LHCN-M2 (cell line): ENCODE measurements at regions not wholly inside any gene's neighbourhood (a gene's known extent, or its start where the extent isn't known, plus 50 kb on each side); places are given as distances from the start of the nearest gene placed in this dataset.

Source experiments
- DNase-seq: peaks from one replicate; pipeline ENCODE4 v3.0.0-alpha.2; 2012; ENCODE audit warnings: low read depth

- no peak for DNase-seq
Observed at GRCh38 chr21:16580661-16581060, 850.9 kb downstream of the USP25 start.

GRCh38 chr21:16583556-16583955 is 853.8 kb downstream of the USP25 start:
- DNase-seq = no peak

GRCh38 chr21:16584756-16585155 is 855.0 kb downstream of the USP25 start:
- DNase-seq = no peak

- no peak for DNase-seq
Observed at GRCh38 chr21:16585896-16586295, 856.1 kb downstream of the USP25 start.

GRCh38 chr21:16587141-16587581 is 857.4 kb downstream of the USP25 start:
- peak; percentile 80 for DNase-seq

DNA sequence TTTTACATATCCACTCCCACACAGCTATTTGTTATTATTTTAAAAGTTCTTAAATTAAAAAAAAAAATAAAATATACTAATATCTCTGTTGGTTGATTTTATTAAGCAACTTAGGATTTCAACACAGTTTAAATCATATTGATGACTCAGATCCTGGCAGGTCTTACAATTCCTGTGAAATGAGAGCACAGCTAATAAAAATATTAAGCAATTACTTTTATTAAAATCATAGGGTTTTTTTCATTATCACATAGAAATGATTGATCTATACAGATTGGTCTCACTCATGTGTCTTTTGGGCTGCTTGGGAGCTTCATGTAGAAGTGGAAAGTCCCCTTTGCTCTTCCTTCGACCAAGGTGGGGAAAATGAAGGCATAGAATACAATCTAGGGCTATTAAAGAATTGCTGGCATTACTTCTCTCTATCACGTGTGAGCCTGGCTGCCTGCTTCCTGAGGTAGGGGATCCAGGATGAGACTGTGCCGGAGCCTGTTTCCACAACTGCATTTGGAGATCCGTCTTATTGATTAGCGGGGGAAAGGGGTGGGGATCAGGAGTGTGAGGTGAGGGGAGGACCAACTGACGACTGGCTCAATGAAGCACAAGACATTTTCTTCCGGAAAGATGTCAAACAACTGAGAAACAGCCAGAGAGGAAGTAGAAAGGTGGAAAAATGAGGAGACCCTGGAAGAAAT is 858.0 kb downstream of the USP25 start:
- peak; percentile 54 for DNase-seq

- peak; percentile 92 for DNase-seq
Observed at GRCh38 chr21:16588433-16588860, 858.7 kb downstream of the USP25 start.

DNA sequence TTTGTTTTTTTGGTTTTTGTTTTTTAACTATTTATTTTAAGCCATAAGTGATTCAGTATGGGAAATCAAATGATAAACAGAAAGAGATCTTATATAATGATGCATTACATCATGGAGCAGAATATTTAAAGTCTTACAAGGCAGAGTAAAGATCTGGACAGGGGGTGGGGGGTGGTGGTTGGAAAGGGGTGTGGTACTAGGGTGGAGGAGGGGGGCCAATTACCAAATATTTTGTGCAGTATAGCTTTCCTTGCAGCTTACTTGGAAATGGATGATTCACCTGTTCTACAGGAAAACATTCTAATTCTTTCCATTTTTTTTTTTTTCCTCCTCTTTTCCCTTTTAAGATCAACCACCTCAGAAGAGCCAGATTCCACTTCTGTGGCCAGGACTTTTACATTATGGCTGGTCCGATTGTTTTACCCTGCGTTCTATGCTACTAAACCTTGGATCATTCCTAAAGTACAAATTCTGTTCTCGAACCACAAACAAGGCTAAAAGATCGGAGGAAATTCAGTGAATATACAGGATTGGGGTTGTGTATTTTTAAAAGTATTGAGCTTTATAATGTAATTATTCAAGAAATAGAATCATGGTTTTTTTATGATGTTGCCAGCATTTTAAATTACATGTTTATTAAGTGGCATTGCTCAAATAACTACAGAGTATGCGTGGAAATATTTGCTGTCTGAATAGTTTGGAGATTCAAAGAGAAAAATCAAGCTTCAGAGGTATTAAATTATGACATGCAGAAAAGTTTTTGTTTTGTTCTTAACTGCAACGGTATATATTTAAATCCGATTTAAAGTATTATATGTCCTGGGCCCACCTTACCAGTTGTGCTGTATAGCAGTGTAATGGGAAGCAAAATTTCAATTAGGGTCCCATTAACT is 859.5 kb downstream of the USP25 start:
- no peak for DNase-seq

- DNase-seq = no peak
Observed at GRCh38 chr21:16590186-16590585, 860.4 kb downstream of the USP25 start.

DNA sequence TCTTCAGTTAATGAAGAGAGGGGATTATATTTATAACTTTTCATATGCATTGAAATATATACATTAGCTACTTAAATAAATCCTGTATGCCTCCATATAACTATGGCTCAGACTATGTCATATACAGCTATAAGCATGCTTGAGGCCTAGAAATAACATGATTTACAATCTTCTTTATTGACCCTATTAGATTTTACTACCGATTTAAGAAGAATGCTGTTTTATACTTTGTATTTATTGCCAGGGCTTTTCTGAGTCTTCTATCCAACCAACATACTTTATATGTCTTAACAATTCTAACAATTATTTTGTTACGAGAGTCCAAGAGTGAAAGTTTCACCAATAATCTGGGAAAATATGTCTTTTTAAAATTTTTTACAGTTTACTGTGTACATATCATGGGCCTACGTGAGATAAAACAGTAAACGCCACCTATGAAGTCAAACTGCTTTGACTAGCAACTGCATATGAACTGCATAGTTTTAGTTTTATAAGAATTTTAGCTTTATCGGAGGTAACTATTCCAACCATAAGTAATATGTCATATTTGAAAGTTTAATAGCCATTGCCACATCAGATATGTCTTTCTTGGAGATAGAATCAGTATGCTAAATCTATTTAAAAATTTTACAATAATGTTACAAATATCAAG is 861.0 kb downstream of the USP25 start:
- no peak for DNase-seq

GRCh38 chr21:16592381-16592780 is 862.6 kb downstream of the USP25 start:
- no peak for DNase-seq

DNA sequence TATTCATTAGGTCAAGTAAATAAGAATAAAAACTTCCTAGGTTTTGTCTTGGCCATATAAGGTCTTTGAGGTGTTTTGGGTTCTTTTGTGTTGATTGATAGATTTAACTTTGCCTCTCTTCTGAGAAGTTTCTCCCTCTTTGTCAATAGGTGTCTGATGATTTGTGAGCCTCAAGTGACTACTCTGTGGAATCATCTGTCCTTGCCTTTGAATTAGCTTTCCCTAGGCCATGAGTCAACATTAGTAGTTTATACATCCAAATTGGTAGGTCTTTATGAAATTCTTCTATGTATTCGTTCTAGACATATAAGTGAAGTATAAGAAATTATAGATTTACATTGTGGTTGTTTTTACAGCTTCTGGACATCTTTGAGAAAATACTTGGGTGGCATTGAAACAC is 864.4 kb downstream of the USP25 start:
- no peak for DNase-seq

DNA sequence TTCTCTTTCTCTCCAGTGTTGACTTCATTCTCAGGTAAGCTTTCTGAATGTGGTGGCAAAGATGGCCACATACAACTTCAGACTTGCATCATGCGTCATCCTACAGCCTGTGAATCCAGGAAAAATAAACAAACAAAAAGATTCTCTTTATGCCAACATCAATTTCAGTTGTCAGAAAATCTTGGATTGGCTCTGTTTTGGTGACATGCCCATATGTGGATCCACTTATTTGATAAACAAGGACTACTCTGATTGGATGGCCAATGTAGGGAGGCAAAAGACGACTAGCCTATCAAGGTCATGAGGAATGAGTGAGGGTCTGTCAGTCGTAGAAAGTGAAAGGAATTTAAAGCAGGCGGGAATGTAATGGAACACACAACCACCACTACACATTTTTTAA is 866.6 kb downstream of the USP25 start:
- no peak for DNase-seq

GRCh38 chr21:16597753-16598152 is 868.0 kb downstream of the USP25 start:
- no peak for DNase-seq

GRCh38 chr21:16605597-16605996 is 875.8 kb downstream of the USP25 start:
- DNase-seq = no peak

- no peak for DNase-seq
Observed at GRCh38 chr21:16606271-16606670, 876.5 kb downstream of the USP25 start.

DNA sequence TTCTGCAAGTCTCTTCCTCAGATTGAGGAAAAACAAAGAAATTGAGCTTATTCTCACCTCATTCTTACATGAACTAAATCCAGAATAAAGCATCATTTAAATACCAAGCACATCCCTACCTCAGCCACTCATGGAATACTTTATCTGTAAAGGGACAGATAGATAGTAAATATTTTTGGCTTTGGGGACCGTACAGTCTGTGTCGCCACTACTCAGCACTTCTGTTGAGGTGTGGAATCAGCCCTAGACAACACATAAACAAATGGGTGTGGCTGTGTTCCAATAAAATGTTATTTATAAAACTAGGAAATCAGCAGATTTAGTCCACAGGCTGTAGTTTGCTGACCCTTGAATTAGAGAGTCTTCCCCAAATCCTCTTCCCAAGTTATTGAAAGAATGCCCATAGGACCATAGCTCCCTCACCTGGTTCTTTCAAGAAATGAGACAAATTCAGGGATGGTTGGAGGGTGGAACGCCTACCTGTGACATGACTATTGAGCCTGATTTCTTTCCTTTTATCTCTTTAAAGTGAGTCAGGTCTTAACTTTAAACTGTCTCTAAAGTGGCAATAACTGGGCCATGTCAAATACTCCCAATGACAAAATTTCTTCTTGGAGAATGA is 878.5 kb downstream of the USP25 start:
- peak; percentile 23 for DNase-seq

- DNase-seq = no peak
Observed at GRCh38 chr21:16619281-16619680, 889.5 kb downstream of the USP25 start.

DNA sequence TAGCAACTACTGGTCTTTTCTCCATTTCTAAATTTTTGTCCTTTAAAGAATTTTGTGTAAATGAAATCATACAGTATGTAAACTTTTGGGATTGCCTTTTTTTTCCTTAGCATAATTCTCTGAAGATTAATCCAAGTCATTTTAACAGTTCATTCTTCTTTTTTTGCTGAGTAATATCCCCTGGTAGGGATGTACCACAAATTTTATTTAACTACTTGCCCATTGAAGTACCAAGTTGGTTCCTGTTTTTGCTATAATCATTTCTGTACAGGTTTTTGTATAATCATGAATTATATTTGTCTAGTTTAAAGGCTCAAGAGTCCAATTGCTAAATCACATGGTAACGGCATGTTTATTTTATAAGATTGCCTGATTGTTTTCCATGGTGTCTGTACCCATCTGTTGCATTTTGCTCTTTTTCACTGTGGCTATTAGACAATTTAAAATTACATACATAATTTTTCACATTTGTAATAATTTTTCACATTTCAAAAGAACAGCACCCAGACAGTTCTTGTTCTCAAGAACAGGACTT is 891.1 kb downstream of the USP25 start:
- DNase-seq = no peak

- DNase-seq = no peak
Observed at GRCh38 chr21:16624479-16625118, 888.2 kb upstream of the CXADR start.

DNA sequence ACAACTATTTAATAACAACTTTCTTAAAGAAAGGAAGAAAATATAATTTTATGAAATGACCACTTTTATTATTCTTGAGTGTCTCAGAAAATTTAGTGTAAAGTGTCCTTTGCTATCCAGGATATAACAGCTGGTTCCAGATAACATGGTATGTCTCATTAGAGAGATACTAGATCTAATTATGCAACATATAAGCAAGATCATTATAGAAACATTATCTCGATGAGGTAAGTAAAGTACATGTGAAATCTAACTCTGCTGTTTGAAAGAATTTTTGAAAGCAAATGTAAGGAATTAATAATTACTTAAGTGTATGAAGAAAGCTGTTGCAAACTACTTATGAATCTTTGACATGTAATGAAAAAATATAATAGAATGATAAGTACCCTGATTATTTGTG is 887.4 kb upstream of the CXADR start:
- DNase-seq = no peak
